ENCODE measurements at regions not wholly inside any gene's neighbourhood (a gene's known extent, or its start where the extent isn't known, plus 50 kb on each side); places are given as distances from the start of the nearest gene placed in this dataset.

DNA sequence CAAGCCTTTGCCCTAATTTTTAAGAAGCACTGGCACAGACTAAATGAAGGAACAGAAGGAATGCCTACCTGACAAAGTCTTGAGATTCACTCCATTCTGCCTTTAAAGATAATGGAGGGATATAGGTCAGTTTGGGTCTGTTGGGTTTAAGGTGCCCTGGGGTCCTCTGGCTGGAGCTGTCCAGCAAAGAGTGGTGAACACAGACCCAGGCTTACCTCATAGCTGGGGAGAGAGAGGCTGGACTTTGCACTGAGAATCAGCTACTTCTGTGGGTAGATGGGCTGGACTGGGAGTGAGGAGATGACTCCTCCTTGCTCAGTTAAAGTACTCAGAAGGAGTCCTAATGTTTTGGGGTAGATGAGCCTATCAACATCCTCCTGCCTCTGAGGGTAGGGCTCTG, 64.4 kb upstream of the CXCR4 start:
- no peak for DNase-seq (ENCODE audit: low read depth)
- TF ChIP-seq, protein P1, sequence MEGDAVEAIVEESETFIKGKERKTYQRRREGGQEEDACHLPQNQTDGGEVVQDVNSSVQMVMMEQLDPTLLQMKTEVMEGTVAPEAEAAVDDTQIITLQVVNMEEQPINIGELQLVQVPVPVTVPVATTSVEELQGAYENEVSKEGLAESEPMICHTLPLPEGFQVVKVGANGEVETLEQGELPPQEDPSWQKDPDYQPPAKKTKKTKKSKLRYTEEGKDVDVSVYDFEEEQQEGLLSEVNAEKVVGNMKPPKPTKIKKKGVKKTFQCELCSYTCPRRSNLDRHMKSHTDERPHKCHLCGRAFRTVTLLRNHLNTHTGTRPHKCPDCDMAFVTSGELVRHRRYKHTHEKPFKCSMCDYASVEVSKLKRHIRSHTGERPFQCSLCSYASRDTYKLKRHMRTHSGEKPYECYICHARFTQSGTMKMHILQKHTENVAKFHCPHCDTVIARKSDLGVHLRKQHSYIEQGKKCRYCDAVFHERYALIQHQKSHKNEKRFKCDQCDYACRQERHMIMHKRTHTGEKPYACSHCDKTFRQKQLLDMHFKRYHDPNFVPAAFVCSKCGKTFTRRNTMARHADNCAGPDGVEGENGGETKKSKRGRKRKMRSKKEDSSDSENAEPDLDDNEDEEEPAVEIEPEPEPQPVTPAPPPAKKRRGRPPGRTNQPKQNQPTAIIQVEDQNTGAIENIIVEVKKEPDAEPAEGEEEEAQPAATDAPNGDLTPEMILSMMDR (conservative IDR thresholded peaks at IDR 0.05; ENCODE audit: low read depth, low read length) = no peak
- no peak overlapping the region for H3K4me3 ChIP-seq (ENCODE audit: low read depth, low read length)

DNA sequence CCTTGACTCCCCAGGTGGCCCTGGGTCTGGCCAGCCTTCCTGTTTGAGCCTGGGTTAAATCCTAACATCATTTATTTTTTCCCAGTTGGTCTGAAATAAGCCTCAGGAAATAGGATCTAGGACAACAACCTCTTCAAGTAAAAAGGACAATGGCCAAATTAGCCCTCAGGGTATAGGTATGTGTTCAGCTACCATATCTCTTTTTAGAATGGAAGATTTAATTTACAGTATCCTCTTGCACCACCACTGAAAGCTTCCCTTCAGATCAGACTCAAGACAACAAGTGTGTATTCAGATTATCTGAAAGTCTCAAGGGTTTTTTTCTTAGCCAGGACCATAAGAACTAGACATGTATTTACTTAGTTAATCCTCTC, 61.6 kb upstream of the CXCR4 start:
- H3K4me3 ChIP-seq (ENCODE audit: low read depth, low read length) = no peak overlapping the region
- DNase-seq (ENCODE audit: low read depth) = no peak
- TF ChIP-seq, protein P1 (conservative IDR thresholded peaks at IDR 0.05; ENCODE audit: low read depth, low read length) = no peak

DNA sequence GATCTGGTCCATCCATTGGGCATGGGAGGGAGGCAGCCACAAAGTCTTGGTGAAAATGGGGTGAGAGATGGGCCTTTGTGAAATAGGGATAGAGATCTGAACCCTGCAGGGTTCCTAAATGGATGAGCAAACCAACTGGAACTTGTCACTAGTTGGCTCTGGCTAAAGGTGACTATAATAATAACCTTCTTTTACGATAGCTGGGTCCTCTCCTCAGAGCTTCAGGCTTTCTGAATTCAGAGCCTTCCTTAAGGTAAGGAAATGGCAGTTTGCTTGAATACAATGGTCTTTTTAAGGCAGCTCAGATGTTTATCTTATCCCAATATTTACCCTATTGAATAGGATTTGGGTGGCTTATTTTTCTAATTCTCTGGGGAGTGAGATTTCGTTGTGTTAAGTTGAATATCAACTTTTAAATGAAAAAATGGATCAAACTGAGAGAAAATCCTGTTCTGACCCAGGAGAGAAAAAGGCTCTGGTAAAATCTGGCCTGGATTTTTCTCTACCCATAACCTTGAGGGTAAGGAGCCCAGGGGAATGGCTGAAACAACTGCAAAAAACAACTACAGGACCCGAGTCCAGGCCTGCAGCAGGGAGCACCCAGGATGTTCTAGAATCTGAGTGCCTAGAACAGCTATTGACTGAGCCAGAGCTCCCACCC, 61.1 kb upstream of the CXCR4 start:
- no peak overlapping the region for H3K4me3 ChIP-seq (ENCODE audit: low read depth, low read length)
- DNase-seq (ENCODE audit: low read depth) = no peak
- TF ChIP-seq, protein P1 (conservative IDR thresholded peaks at IDR 0.05; ENCODE audit: low read depth, low read length) = no peak

DNA sequence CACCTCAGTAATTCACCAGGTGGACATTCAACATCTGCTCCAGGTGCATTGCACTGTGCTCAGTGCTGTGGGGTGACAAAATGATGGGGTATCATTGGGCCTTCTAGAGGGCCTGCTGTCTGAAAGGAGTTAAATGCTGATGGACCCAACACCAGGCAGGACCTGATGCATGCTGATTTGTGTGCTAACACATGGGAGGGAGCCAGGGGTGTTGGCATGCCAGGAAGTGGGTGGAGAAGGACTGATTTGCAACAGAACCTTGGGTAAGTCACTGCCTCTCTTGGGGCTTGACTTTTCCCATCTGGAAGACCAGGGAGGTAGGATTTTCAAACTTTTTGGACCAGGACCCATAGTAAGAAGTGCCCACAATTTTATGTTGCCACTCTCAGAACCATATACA, 57.9 kb upstream of the CXCR4 start:
- DNase-seq (ENCODE audit: low read depth) = no peak
- TF ChIP-seq, protein P1 (conservative IDR thresholded peaks at IDR 0.05; ENCODE audit: low read depth, low read length) = no peak

DNA sequence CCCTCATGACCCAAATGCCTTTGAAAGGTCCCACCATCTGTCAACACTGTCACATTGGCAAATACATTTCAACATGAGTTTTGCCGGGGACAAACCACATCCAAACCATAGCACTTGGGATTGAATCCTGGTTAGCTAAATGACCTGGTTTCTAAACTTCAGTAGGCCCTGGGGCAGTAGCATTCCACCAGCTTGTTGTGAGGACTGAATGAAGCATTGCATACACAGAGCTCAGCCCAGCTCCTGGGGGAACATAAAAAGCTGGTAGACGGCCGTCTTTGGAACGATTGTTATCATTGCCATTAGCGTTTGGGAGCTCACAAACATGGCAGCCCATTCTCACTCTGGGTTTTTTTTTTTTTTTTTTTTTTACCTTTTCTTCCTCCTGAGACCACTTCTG, 57.5 kb upstream of the CXCR4 start:
- TF ChIP-seq, protein P1 (conservative IDR thresholded peaks at IDR 0.05; ENCODE audit: low read depth, low read length) = no peak
- DNase-seq (ENCODE audit: low read depth) = no peak
- H3K4me3 ChIP-seq (ENCODE audit: low read depth, low read length) = no peak overlapping the region

More for the DNA sequence above, 57.9 kb upstream of the CXCR4 start:
- H3K4me3 ChIP-seq (ENCODE audit: low read depth, low read length) = no peak overlapping the region

DNA sequence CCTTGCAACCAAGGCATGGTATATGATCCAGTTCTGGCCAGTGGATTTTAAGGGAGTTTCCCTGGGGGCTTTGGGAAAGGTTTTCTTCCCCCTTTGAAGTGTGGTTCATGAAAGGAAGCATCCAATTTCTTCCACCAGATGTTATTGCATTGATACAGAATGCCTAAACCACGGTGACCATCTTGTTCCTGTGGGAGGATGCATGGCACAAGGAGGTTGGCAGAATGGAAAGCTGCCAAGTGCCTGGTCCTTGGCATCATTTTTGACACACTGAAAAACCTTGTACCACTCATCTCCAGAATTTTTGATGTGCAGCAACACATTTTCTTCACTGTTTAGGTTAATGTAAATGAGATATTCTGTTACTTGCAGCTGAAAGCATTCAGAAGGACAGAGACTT, 55.2 kb upstream of the CXCR4 start:
- no peak for DNase-seq (ENCODE audit: low read depth)
- no peak overlapping the region for H3K4me3 ChIP-seq (ENCODE audit: low read depth, low read length)
- TF ChIP-seq, protein P1 (conservative IDR thresholded peaks at IDR 0.05; ENCODE audit: low read depth, low read length) = no peak

DNA sequence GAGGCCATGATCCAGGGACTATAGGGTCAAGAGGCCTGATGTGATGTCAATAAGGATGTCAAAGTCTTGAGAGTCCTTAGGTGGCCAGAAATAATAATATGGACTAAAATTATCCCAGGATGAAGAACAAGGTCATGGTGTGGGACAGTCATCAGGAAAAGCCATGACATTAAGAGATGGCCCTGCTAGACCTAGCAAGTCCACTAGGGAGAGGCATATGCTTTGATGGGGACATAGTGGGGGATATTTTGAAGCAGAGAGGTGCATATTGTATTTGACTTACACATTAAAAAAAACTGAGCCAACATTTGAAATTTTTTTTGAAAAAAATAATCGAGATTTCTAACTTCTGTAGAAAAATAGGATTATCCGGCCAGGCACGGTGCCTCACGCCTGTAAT, 53.3 kb upstream of the CXCR4 start:
- DNase-seq (ENCODE audit: low read depth) = no peak
- TF ChIP-seq, protein P1 (conservative IDR thresholded peaks at IDR 0.05; ENCODE audit: low read depth, low read length) = no peak
- H3K4me3 ChIP-seq (ENCODE audit: low read depth, low read length) = no peak overlapping the region
